ENCODE measurements at regions not wholly inside any gene's neighbourhood (a gene's known extent, or its start where the extent isn't known, plus 50 kb on each side); places are given as distances from the start of the nearest gene placed in this dataset.

GRCh38 chr2:193627187-193627926 lies 1432.6 kb upstream of the TMEFF2 start:
- H3K36me3 ChIP-seq, result no peaks in the 10 kb centered on the region
- H3K9me3 ChIP-seq, result peaks cover 0 to 29% of the 10 kb centered on the region in 2 donors
- H3K27ac ChIP-seq, result no peak overlapping the region
- no peak for DNase-seq
- no peaks in the 10 kb centered on the region for H3K4me1 ChIP-seq
- TF ChIP-seq, protein P1, sequence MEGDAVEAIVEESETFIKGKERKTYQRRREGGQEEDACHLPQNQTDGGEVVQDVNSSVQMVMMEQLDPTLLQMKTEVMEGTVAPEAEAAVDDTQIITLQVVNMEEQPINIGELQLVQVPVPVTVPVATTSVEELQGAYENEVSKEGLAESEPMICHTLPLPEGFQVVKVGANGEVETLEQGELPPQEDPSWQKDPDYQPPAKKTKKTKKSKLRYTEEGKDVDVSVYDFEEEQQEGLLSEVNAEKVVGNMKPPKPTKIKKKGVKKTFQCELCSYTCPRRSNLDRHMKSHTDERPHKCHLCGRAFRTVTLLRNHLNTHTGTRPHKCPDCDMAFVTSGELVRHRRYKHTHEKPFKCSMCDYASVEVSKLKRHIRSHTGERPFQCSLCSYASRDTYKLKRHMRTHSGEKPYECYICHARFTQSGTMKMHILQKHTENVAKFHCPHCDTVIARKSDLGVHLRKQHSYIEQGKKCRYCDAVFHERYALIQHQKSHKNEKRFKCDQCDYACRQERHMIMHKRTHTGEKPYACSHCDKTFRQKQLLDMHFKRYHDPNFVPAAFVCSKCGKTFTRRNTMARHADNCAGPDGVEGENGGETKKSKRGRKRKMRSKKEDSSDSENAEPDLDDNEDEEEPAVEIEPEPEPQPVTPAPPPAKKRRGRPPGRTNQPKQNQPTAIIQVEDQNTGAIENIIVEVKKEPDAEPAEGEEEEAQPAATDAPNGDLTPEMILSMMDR (IDR thresholded peaks at IDR 0.05), result no peak
- no peak overlapping the region for H3K4me3 ChIP-seq
- intact Hi-C loops (cut with DNase I), result no loop called here
- ATAC-seq, result no peak
- H3K27me3 ChIP-seq, result no peaks in the 10 kb centered on the region

DNA sequence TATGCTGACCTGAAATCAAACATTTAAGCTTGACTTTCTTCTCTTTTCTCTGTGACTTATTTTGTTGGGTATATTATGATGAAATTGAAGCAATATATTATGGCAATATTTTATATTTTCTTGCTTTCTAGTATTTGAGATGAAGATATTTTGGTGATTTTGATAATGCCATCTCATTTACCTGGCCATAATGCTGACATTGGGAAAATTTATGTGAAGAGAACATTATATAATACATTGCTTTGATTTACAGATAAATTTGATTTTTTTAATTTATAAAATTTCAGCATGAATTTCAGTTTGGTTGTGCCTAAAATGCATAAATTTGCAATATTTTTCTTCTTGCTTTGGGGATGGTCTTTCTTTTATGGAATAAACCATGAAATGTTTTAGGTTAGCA lies 1413.7 kb upstream of the TMEFF2 start:
- no peak overlapping the region for H3K4me3 ChIP-seq
- TF ChIP-seq, protein P1 (IDR thresholded peaks at IDR 0.05), result no peak
- intact Hi-C loops (cut with DNase I), result no loop called here
- ATAC-seq, result no peak
- no peaks in the 10 kb centered on the region for H3K9me3 ChIP-seq
- H3K36me3 ChIP-seq, result no peaks in the 10 kb centered on the region
- H3K4me1 ChIP-seq, result no peaks in the 10 kb centered on the region
- no peaks in the 10 kb centered on the region for H3K27me3 ChIP-seq
- no peak overlapping the region for H3K27ac ChIP-seq
- DNase-seq, result no peak

- Histone ChIP-seq H3K4me1 (no peaks in the 10 kb centered on the region), H3K9me3 (peaks cover 0 to 14% of the 10 kb centered on the region in 2 donors), H3K27ac (no peak overlapping the region), H3K36me3 (no peaks in the 10 kb centered on the region), H3K27me3 (no peaks in the 10 kb centered on the region), H3K4me3 (no peak overlapping the region)
- DNase-seq (no peak), ATAC-seq (no peak)
- TF ChIP-seq, protein P1 (IDR thresholded peaks at IDR 0.05), result no peak
- intact Hi-C loops (cut with DNase I), result no loop called here
Measured at GRCh38 chr2:193590831-193591230, 1396.1 kb upstream of the TMEFF2 start.

DNA sequence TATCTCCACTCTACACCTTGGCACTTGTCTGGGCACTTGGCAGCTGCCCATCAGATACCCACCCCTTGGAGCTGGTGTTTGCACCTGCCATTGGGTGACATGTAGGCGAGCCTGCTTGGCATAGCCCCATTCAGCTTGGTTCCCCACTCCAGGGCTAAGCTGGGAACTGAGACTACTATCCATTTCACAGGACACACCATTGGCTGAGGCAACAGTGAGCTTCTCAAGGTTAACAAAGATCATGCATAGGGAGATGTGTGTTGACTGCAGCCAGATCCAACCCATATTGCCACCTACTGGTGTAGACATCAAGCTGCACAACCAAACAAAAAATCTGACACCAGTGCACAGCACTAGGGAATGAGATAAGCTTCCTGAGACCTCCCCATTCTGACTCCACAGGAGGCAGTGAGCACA lies 1389.8 kb upstream of the TMEFF2 start:
- ATAC-seq, result no peak
- no peaks in the 10 kb centered on the region for H3K4me1 ChIP-seq
- intact Hi-C loops (cut with DNase I), result no loop called here

DNA sequence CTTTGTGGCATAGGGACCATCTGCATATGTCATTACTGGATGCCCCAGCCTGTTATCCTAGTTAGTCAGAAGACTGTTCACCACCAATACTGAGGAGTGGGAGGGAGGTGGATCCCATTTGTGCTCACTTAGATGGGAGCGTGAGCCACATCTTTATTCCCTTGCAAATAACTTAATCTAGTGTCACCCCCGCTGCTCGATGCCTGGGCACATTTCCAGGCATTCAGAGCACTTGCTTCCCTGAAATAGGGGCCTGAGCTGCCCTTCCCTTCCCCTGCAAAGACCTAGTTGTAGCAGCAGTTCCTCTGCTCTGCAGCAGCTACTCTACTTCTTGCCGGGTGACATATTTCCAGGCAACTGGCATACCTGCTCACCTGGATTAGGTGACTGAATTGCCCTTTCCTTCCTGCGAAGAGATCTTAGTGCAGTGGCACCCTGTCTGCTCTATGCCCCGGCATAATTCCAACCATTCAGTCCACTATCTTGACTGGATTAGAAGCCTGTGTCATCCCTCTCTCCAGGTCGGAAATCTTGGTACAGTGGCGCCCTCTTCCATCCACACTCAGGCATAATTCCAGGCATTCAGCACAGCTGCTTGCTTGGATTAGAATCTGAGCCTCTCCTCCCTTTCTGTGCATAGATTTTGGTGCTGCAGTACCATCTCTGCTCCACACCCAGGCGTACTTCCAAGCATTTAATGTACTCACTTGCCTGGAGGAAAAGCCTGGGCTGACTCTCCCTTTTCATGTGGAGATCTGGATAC lies 1389.1 kb upstream of the TMEFF2 start:
- intact Hi-C loops (cut with DNase I), result no loop called here
- no peak overlapping the region for H3K27ac ChIP-seq
- no peaks in the 10 kb centered on the region for H3K9me3 ChIP-seq
- DNase-seq (no peak), ATAC-seq (no peak)
- no peaks in the 10 kb centered on the region for H3K36me3 ChIP-seq
- TF ChIP-seq, protein P1 (IDR thresholded peaks at IDR 0.05), result no peak
- no peaks in the 10 kb centered on the region for H3K27me3 ChIP-seq
- H3K4me3 ChIP-seq, result no peak overlapping the region
- no peaks in the 10 kb centered on the region for H3K4me1 ChIP-seq

More for the DNA sequence above, 1389.8 kb upstream of the TMEFF2 start:
- TF ChIP-seq, protein P1 (IDR thresholded peaks at IDR 0.05), result no peak
- H3K27me3 ChIP-seq, result no peaks in the 10 kb centered on the region
- no peaks in the 10 kb centered on the region for H3K9me3 ChIP-seq
- no peaks in the 10 kb centered on the region for H3K36me3 ChIP-seq
- DNase-seq, result no peak
- no peak overlapping the region for H3K27ac ChIP-seq
- no peak overlapping the region for H3K4me3 ChIP-seq

All from left lung (tissue), 4 donors.